Uterus (tissue), 3 donors: ENCODE measurements at regions not wholly inside any gene's neighbourhood (a gene's known extent, or its start where the extent isn't known, plus 50 kb on each side); places are given as distances from the start of the nearest gene placed in this dataset.

Source experiments
- DNase-seq, 2 donors: peaks; one replicate each; pipeline ENCODE4 v3.0.0-alpha.2; 2019 to 2020
- H3K27ac ChIP-seq, 2 donors: fragments of 200-600 bp; sonication (generic); 1 replicate in 1 of 2; 2 replicates in 1 of 2; pipeline ENCODE4 v1.5.1; 2016 to 2018
- H3K27me3 ChIP-seq, 2 donors: fragments of 200-600 bp; sonication (generic); one replicate each; pipeline ENCODE4 v1.5.1; 2018 to 2019; ENCODE audit warnings: control low read depth in 1 of 2
- H3K36me3 ChIP-seq, 2 donors: fragments of 200-600 bp; sonication (generic); one replicate each; pipeline ENCODE4 v1.5.1; 2019; ENCODE audit warnings: control low read depth in 1 of 2
- H3K4me1 ChIP-seq, 2 donors: fragments of 200-600 bp; sonication (generic); one replicate each; pipeline ENCODE4 v1.5.1; 2018 to 2019; ENCODE audit warnings: control low read depth in 1 of 2
- H3K4me3 ChIP-seq, 2 donors: fragments of 200-600 bp; sonication (generic); 1 replicate in 1 of 2; 2 replicates in 1 of 2; pipeline ENCODE4 v1.5.1; 2018 to 2019; ENCODE audit warnings: mild to moderate bottlenecking in 1 of 2
- H3K9me3 ChIP-seq, 2 donors: fragments of 200-600 bp; sonication (generic); one replicate each; pipeline ENCODE4 v1.5.1; 2019; ENCODE audit warnings: control low read depth in 1 of 2
- POLR2A ChIP-seq, 2 donors: fragments of 450-650 bp; IDR thresholded peaks; one replicate each; pipeline ENCODE4 v1.6.1; 2016; ENCODE audit warnings: antibody characterized with exemption in 2 of 2, mild to moderate bottlenecking in 1 of 2, moderate library complexity in 1 of 2
- intact Hi-C: fragments of 100-400 bp; cut with DNase I; formaldehyde crosslinking; loops from one replicate; pipeline ENCODE4 v1.15.1; 2023; ENCODE audit warnings: low total_unique reads
- TF ChIP-seq, protein P1 (sequence below), 4 experiments: fragments of 200-600 bp in 2 of 4; fragments of 450-650 bp in 2 of 4; sonication (generic) in 2 of 4; IDR thresholded peaks; one replicate each; pipeline ENCODE4 v1.5.1; 2016 to 2019; ENCODE audit warnings: antibody characterized with exemption in 4 of 4, mild to moderate bottlenecking in 2 of 4, moderate library complexity in 1 of 4
- donor health status: DM: yes; HTN: yes; CAD: no.

DNA sequence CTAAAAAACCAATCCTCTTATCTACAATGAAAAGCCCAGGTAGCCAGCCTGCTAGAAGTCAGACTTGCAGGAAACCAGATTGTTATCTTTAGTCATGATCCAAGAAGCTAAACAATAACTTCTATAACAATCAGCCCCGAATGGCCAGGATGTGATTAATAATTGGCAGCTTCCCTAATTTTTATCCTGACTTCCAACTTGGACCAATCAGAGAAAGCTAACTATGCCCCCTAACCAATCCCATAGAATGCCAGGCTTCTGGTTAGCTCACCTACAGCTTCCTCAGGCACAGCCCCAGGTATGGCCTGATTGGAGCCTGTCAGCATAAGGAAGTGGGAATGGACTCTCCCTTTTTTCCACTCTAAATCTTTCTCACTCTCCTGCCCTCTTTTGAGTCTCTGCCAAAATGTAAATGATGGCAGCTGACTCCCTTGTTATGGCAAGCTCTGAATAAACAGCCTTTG lies 394.9 kb downstream of the DLEU7 start:
- H3K27ac ChIP-seq, result no peak overlapping the region
- no peaks in the 10 kb centered on the region for H3K4me1 ChIP-seq
- no peaks in the 10 kb centered on the region for H3K9me3 ChIP-seq
- TF ChIP-seq, protein P1, sequence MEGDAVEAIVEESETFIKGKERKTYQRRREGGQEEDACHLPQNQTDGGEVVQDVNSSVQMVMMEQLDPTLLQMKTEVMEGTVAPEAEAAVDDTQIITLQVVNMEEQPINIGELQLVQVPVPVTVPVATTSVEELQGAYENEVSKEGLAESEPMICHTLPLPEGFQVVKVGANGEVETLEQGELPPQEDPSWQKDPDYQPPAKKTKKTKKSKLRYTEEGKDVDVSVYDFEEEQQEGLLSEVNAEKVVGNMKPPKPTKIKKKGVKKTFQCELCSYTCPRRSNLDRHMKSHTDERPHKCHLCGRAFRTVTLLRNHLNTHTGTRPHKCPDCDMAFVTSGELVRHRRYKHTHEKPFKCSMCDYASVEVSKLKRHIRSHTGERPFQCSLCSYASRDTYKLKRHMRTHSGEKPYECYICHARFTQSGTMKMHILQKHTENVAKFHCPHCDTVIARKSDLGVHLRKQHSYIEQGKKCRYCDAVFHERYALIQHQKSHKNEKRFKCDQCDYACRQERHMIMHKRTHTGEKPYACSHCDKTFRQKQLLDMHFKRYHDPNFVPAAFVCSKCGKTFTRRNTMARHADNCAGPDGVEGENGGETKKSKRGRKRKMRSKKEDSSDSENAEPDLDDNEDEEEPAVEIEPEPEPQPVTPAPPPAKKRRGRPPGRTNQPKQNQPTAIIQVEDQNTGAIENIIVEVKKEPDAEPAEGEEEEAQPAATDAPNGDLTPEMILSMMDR (IDR thresholded peaks at IDR 0.05), result no peak
- no peak for TF ChIP-seq POLR2A (IDR thresholded peaks at IDR 0.05)
- intact Hi-C loops, result no loop called here
- H3K4me3 ChIP-seq, result no peak overlapping the region
- H3K36me3 ChIP-seq, result no peaks in the 10 kb centered on the region
- no peak for DNase-seq
- H3K27me3 ChIP-seq, result no peaks in the 10 kb centered on the region

DNA sequence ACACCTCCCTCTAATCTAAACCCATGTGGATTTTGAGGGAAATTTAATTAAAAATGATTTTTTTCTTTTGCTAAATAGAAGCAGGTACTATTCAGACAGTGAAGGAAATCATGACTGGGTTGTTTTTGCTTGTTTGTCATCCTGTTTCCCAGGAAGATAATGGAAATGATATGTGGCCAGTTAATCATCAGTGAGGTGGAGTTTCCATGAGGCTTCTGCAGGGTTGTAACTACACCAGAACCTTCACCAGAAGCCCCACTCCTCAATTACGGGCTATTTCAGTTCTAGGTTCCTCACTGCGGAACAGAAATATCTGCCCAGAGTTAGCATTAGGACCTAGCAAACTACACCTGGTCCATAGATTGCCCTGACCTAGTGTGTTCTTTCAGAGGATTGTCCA lies 394.0 kb downstream of the DLEU7 start:
- no peaks in the 10 kb centered on the region for H3K27me3 ChIP-seq
- H3K9me3 ChIP-seq, result no peaks in the 10 kb centered on the region
- intact Hi-C loops, result no loop called here
- no peak overlapping the region for H3K4me3 ChIP-seq
- H3K27ac ChIP-seq, result no peak overlapping the region
- DNase-seq, result no peak
- H3K4me1 ChIP-seq, result no peaks in the 10 kb centered on the region
- H3K36me3 ChIP-seq, result no peaks in the 10 kb centered on the region
- TF ChIP-seq, protein P1 (IDR thresholded peaks at IDR 0.05), result no peak
- TF ChIP-seq POLR2A (IDR thresholded peaks at IDR 0.05), result no peak

- no peak overlapping the region for H3K27ac ChIP-seq
- intact Hi-C loops, result no loop called here
- H3K9me3 ChIP-seq, result no peaks in the 10 kb centered on the region
- H3K4me3 ChIP-seq, result no peak overlapping the region
- H3K4me1 ChIP-seq, result no peaks in the 10 kb centered on the region
- TF ChIP-seq, protein P1 (IDR thresholded peaks at IDR 0.05), result no peak
- no peak for TF ChIP-seq POLR2A (IDR thresholded peaks at IDR 0.05)
- DNase-seq, result no peak
- H3K36me3 ChIP-seq, result no peaks in the 10 kb centered on the region
- H3K27me3 ChIP-seq, result no peaks in the 10 kb centered on the region
Measured at GRCh38 chr13:50450279-50450678, 393.2 kb downstream of the DLEU7 start.

DNA sequence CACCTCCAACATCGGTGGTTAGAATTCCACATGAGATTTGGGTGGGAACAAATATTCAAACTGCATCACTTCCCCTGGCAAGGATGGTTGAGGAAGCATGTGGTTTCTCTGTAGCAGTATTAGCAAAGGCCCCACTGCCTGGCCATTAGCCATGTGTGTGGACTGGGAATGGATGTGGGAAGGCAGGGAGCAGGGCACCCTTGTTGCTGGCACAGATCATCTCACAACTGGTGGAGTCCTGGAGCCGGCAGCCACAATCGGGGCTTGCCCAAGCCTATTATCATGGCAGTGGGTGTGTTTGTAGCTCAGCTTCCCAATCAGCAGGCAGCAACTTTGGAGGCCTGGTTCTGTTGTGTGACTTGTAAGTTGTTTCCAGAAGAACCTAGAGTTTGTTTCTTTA lies 391.9 kb downstream of the DLEU7 start:
- intact Hi-C loops, result no loop called here
- Histone ChIP-seq H3K36me3 (no peaks in the 10 kb centered on the region), H3K9me3 (no peaks in the 10 kb centered on the region), H3K27me3 (no peaks in the 10 kb centered on the region), H3K4me1 (no peaks in the 10 kb centered on the region), H3K27ac (no peak overlapping the region), H3K4me3 (no peak overlapping the region)
- DNase-seq, result no peak
- no peak for TF ChIP-seq POLR2A (IDR thresholded peaks at IDR 0.05)
- TF ChIP-seq, protein P1 (IDR thresholded peaks at IDR 0.05), result no peak

- DNase-seq, result no peak
- TF ChIP-seq, protein P1 (IDR thresholded peaks at IDR 0.05), result no peak
- TF ChIP-seq POLR2A (IDR thresholded peaks at IDR 0.05), result no peak
- H3K36me3 ChIP-seq, result no peaks in the 10 kb centered on the region
Measured at GRCh38 chr13:50452028-50452427, 391.5 kb downstream of the DLEU7 start.

More at GRCh38 chr13:50452028-50452427, 391.5 kb downstream of the DLEU7 start:
- Histone ChIP-seq H3K27ac (no peak overlapping the region), H3K4me3 (no peak overlapping the region), H3K4me1 (no peaks in the 10 kb centered on the region), H3K27me3 (no peaks in the 10 kb centered on the region), H3K9me3 (no peaks in the 10 kb centered on the region)
- intact Hi-C loops, result no loop called here
